H9 (cell line): ENCODE measurements at regions not wholly inside any gene's neighbourhood (a gene's known extent, or its start where the extent isn't known, plus 50 kb on each side); places are given as distances from the start of the nearest gene placed in this dataset.

Experiments
- DNase-seq: peaks from one replicate; pipeline ENCODE4 v3.0.0-alpha.2; 2017
- H2AFZ ChIP-seq: one replicate; pipeline ENCODE4 v1.6.1; 2013; ENCODE audit warnings: mild to moderate bottlenecking, low read length, control low read depth, moderate library complexity
- H2AK5ac ChIP-seq: 2 replicates; pipeline ENCODE4 v1.6.1; 2013; ENCODE audit warnings: low read length, control low read depth, mixed read lengths; ENCODE audit not compliant: insufficient read length
- H2BK120ac ChIP-seq: one replicate; pipeline ENCODE4 v1.6.1; 2013; ENCODE audit warnings: low read depth, mild to moderate bottlenecking, low read length, control low read depth, inconsistent platforms; ENCODE audit not compliant: poor library complexity, severe bottlenecking
- H2BK12ac ChIP-seq: 2 replicates; pipeline ENCODE4 v1.6.1; 2013; ENCODE audit warnings: low read length, control low read depth, mixed read lengths, low read depth; ENCODE audit not compliant: insufficient read length
- H2BK15ac ChIP-seq: 2 replicates; pipeline ENCODE4 v1.6.1; 2013; ENCODE audit warnings: low read depth, low read length, control low read depth
- H2BK20ac ChIP-seq: one replicate; pipeline ENCODE4 v1.6.1; 2013; ENCODE audit warnings: low read depth, mild to moderate bottlenecking, low read length, control low read depth, inconsistent platforms; ENCODE audit not compliant: poor library complexity, severe bottlenecking
- H2BK5ac ChIP-seq: 2 replicates; pipeline ENCODE4 v1.6.1; 2013; ENCODE audit warnings: low read length, control low read depth, mixed read lengths; ENCODE audit not compliant: insufficient read length
- H3K14ac ChIP-seq: 2 replicates; pipeline ENCODE4 v1.6.1; 2013; ENCODE audit warnings: low read length, control low read depth; ENCODE audit not compliant: insufficient read depth
- H3K18ac ChIP-seq: 2 replicates; pipeline ENCODE4 v1.6.1; 2013; ENCODE audit warnings: low read depth, mild to moderate bottlenecking, mixed read lengths, low read length, control low read depth; ENCODE audit not compliant: insufficient read length
- H3K23ac ChIP-seq: 2 replicates; pipeline ENCODE4 v1.6.1; 2013; ENCODE audit warnings: low read length, control low read depth, mixed read lengths, low read depth; ENCODE audit not compliant: insufficient read length
- H3K23me2 ChIP-seq: 2 replicates; pipeline ENCODE4 v1.6.1; 2013; ENCODE audit warnings: low read depth, mild to moderate bottlenecking, mixed read lengths, low read length, control low read depth; ENCODE audit not compliant: insufficient read length, poor library complexity, severe bottlenecking
- H3K27ac ChIP-seq: 2 replicates; pipeline ENCODE4 v1.5.1; 2013; ENCODE audit warnings: low read length, control low read depth, mixed read lengths, low read depth; ENCODE audit not compliant: insufficient read length
- H3K27me3 ChIP-seq: 2 replicates; pipeline ENCODE4 v1.6.1; 2013; ENCODE audit warnings: low read length, control low read depth, inconsistent platforms; ENCODE audit not compliant: insufficient read depth
- H3K4ac ChIP-seq: 2 replicates; pipeline ENCODE4 v1.6.1; 2013; ENCODE audit warnings: low read depth, mild to moderate bottlenecking, control low read depth, inconsistent platforms, low read length, moderate library complexity
- H3K4me1 ChIP-seq: 2 replicates; pipeline ENCODE4 v1.6.1; 2013; ENCODE audit warnings: low read length, control low read depth, inconsistent platforms; ENCODE audit not compliant: insufficient read depth
- H3K4me2 ChIP-seq: 2 replicates; pipeline ENCODE4 v1.6.1; 2013; ENCODE audit warnings: low read length, control low read depth, mixed read lengths; ENCODE audit not compliant: insufficient read length, insufficient read depth
- H3K56ac ChIP-seq: 2 replicates; pipeline ENCODE4 v1.6.1; 2013; ENCODE audit warnings: low read depth, mild to moderate bottlenecking, mixed read lengths, low read length, control low read depth; ENCODE audit not compliant: insufficient read length
- H3K79me1 ChIP-seq: 2 replicates; pipeline ENCODE4 v1.6.1; 2013; ENCODE audit warnings: low read depth, mild to moderate bottlenecking, moderate library complexity, low read length, control low read depth, inconsistent platforms; ENCODE audit not compliant: insufficient read depth, poor library complexity, severe bottlenecking
- H3K79me2 ChIP-seq: 2 replicates; pipeline ENCODE4 v1.6.1; 2013; ENCODE audit warnings: low read length, control low read depth, inconsistent platforms; ENCODE audit not compliant: insufficient read depth
- H3K9ac ChIP-seq: 2 replicates; pipeline ENCODE4 v1.6.1; 2013; ENCODE audit warnings: low read length, control low read depth, mixed read lengths; ENCODE audit not compliant: insufficient read length; ENCODE audit errors: extremely low read depth
- H3K9me3 ChIP-seq: one replicate; pipeline ENCODE4 v1.6.1; 2013; ENCODE audit warnings: low read depth, low read length, inconsistent platforms; ENCODE audit not compliant: control insufficient read depth
- H3T11ph ChIP-seq: one replicate; pipeline ENCODE4 v1.6.1; 2013; ENCODE audit warnings: mild to moderate bottlenecking, low read length, control low read depth, inconsistent platforms
- H4K20me1 ChIP-seq: one replicate; pipeline ENCODE4 v1.6.1; 2013; ENCODE audit not compliant: control insufficient read depth, insufficient read length, insufficient read depth
- H4K5ac ChIP-seq: 2 replicates; pipeline ENCODE4 v1.6.1; 2013; ENCODE audit warnings: low read depth, mild to moderate bottlenecking, mixed read lengths, low read length, control low read depth; ENCODE audit not compliant: insufficient read length
- H4K8ac ChIP-seq: replicated peaks from 2 replicates; pipeline ENCODE4 v1.6.1; 2013; ENCODE audit warnings: low read length, control low read depth, mixed read lengths, low read depth; ENCODE audit not compliant: insufficient read length
- H4K91ac ChIP-seq: 2 replicates; pipeline ENCODE4 v1.6.1; 2013; ENCODE audit warnings: low read depth, mild to moderate bottlenecking, moderate library complexity, mixed read lengths, low read length, control low read depth; ENCODE audit not compliant: insufficient read length
- H3K27ac Mint-ChIP-seq, 3 experiments: 2 replicates in 2 of 3; 3 replicates in 1 of 3; pipeline ENCODE4 v1.8.0; 2020 to 2021; ENCODE audit warnings: mixed read lengths in 3 of 3, mild to moderate bottlenecking in 1 of 3, moderate library complexity in 1 of 3
- H3K27me3 Mint-ChIP-seq: 2 replicates; pipeline ENCODE4 v1.8.0; 2021; ENCODE audit warnings: low read depth, mild to moderate bottlenecking, moderate library complexity, mixed read lengths
- H3K36me3 Mint-ChIP-seq, 3 experiments: 2 replicates in 2 of 3; 3 replicates in 1 of 3; pipeline ENCODE4 v1.8.0; 2020 to 2021; ENCODE audit warnings: low read depth in 3 of 3, mixed read lengths in 3 of 3; ENCODE audit not compliant: insufficient read depth in 1 of 3
- H3K4me1 Mint-ChIP-seq, 2 experiments: 2 replicates each; pipeline ENCODE4 v1.8.0; 2020; ENCODE audit warnings: mixed read lengths in 2 of 2
- H3K4me3 Mint-ChIP-seq, 2 experiments: 2 replicates in 1 of 2; 3 replicates in 1 of 2; pipeline ENCODE4 v1.8.0; 2020 to 2021; ENCODE audit warnings: mild to moderate bottlenecking in 2 of 2, mixed read lengths in 2 of 2, moderate library complexity in 1 of 2
- H3K9me3 Mint-ChIP-seq, 2 experiments: 2 replicates in 1 of 2; 3 replicates in 1 of 2; pipeline ENCODE4 v1.8.0; 2020; ENCODE audit warnings: mild to moderate bottlenecking in 2 of 2, mixed read lengths in 2 of 2, moderate library complexity in 1 of 2
- CTCF ChIP-seq: fragments of 200-600 bp; sonication (generic); conservative IDR thresholded peaks from 3 replicates; pipeline ENCODE4 v1.8.0; 2021; ENCODE audit warnings: antibody characterized with exemption, mild to moderate bottlenecking
- WGBS: extraction: QIAGEN DNeasy Blood & Tissue Kit; methylation state at CpG from one replicate; pipeline ENCODE4 v1.1.7; 2013; ENCODE audit warnings: missing lambda C conversion rate, low lambda C conversion rate, mixed read lengths; ENCODE audit not compliant: insufficient read length; ENCODE audit errors: extremely low coverage; 5-methylcytosine and 5-hydroxymethylcytosine counted together

GRCh38 chr14:43260056-43260455, 1247.0 kb downstream of the FSCB start:
- H3K9ac ChIP-seq = no peak overlapping the region
- WGBS = no CpG with 5 or more reads among the region's 4 CpGs
- H2AFZ ChIP-seq = no peak overlapping the region

More at GRCh38 chr14:43260056-43260455, 1247.0 kb downstream of the FSCB start:
- peaks cover 2 to 3% of the 10 kb centered on the region in 2 experiments; a peak in 2 of 4 replicates for H3K4me1 Mint-ChIP-seq
- Histone ChIP-seq H2BK12ac (no peak overlapping the region), H2BK5ac (no peak overlapping the region), H4K8ac (no peak overlapping the region), H2AK5ac (no peak overlapping the region), H3K79me2 (no peaks in the 10 kb centered on the region), H4K5ac (no peak overlapping the region), H3K27ac (no peak overlapping the region), H3K27me3 (no peaks in the 10 kb centered on the region), H4K91ac (no peak overlapping the region), H3K14ac (no peak overlapping the region), H2BK120ac (no peak overlapping the region), H3T11ph (no peak overlapping the region), H3K4me2 (no peak overlapping the region), H4K20me1 (no peaks in the 10 kb centered on the region), H3K4me1 (no peaks in the 10 kb centered on the region), H2BK20ac (no peak overlapping the region), H2BK15ac (no peak overlapping the region), H3K23ac (no peak overlapping the region), H3K18ac (no peak overlapping the region), H3K23me2 (no peaks in the 10 kb centered on the region), H3K79me1 (no peaks in the 10 kb centered on the region), H3K4ac (no peak overlapping the region), H3K56ac (no peak overlapping the region), H3K9me3 (no peaks in the 10 kb centered on the region)
- H3K9me3 Mint-ChIP-seq = peaks cover 10 to 15% of the 10 kb centered on the region in 2 experiments
- H3K4me3 Mint-ChIP-seq = no peak overlapping the region
- H3K27ac Mint-ChIP-seq = no peak overlapping the region
- peaks cover 5 to 16% (median 6%) of the 10 kb centered on the region in 3 experiments for H3K36me3 Mint-ChIP-seq
- no peak for TF ChIP-seq CTCF
- DNase-seq = no peak
- no peaks in the 10 kb centered on the region for H3K27me3 Mint-ChIP-seq
